ENCODE measurements at regions not wholly inside any gene's neighbourhood (a gene's known extent, or its start where the extent isn't known, plus 50 kb on each side); places are given as distances from the start of the nearest gene placed in this dataset.

GRCh38 chr13:27014406-27015359 is 156.9 kb downstream of the USP12 start:
- no peak for DNase-seq

GRCh38 chr13:27012482-27013197 is 159.0 kb downstream of the USP12 start:
- DNase-seq = no peak

- no peak for DNase-seq
Observed at GRCh38 chr13:27011661-27012060, 159.9 kb downstream of the USP12 start.

- DNase-seq = no peak
Observed at GRCh38 chr13:27008733-27009132, 162.9 kb downstream of the USP12 start.

- DNase-seq = no peak
Observed at GRCh38 chr13:27007166-27007565, 164.4 kb downstream of the USP12 start.

- DNase-seq = no peak
Observed at GRCh38 chr13:27006519-27007161, 165.0 kb downstream of the USP12 start.

GRCh38 chr13:27005976-27006518 is 165.6 kb downstream of the USP12 start:
- no peak for DNase-seq

- no peak for DNase-seq
Observed at GRCh38 chr13:27005556-27005955, 166.1 kb downstream of the USP12 start.

GRCh38 chr13:27004866-27005265 is 166.7 kb downstream of the USP12 start:
- DNase-seq = no peak

GRCh38 chr13:27004326-27004725 is 167.3 kb downstream of the USP12 start:
- DNase-seq = no peak

GRCh38 chr13:27001705-27002104 is 169.9 kb downstream of the USP12 start:
- DNase-seq = no peak

- no peak for DNase-seq
Observed at GRCh38 chr13:27000686-27001085, 170.9 kb downstream of the USP12 start.

- no peak for DNase-seq
Observed at GRCh38 chr13:26999499-26999898, 172.1 kb downstream of the USP12 start.

- DNase-seq = no peak
Observed at GRCh38 chr13:26998292-26998691, 173.3 kb downstream of the USP12 start.

GRCh38 chr13:26996965-26997752 is 174.5 kb downstream of the USP12 start:
- no peak for DNase-seq

- DNase-seq = no peak
Observed at GRCh38 chr13:26995159-26995558, 176.5 kb downstream of the USP12 start.

- DNase-seq = no peak
Observed at GRCh38 chr13:26993780-26994179, 177.8 kb downstream of the USP12 start.

- no peak for DNase-seq
Observed at GRCh38 chr13:26992951-26993719, 178.5 kb downstream of the USP12 start.

- no peak for DNase-seq
Observed at GRCh38 chr13:26991508-26992181, 180.0 kb downstream of the USP12 start.

GRCh38 chr13:26989957-26990713 is 181.5 kb downstream of the USP12 start:
- no peak for DNase-seq
